GM21619 (cell line): ENCODE measurements at regions not wholly inside any gene's neighbourhood (a gene's known extent, or its start where the extent isn't known, plus 50 kb on each side); places are given as distances from the start of the nearest gene placed in this dataset.
A peak's percentile ranks its signal among the peaks of the same experiment; 100 is the strongest.
"Not testable (repeated sequence)": the region's sequence is repeated elsewhere in the genome, so short reads cannot be mapped to it uniquely, and the experiment has no call there.

Experiments used
- ATAC-seq: cut with Tn5 transposase; IDR thresholded peaks from one replicate; pipeline ENCODE4 v1.9.1; 2021; ENCODE audit not compliant: unreplicated experiment

GRCh38 chr1:10938741-10939417 is 73.6 kb upstream of the TARDBP start:
- no peak for ATAC-seq

- peak; percentile 75 for ATAC-seq
Measured at GRCh38 chr1:10939654-10940450, 72.6 kb upstream of the TARDBP start.

GRCh38 chr1:10940451-10940804 is 72.0 kb upstream of the TARDBP start:
- no peak for ATAC-seq

- ATAC-seq = no peak
Measured at GRCh38 chr1:10940838-10941237, 71.6 kb upstream of the TARDBP start.

- ATAC-seq = no peak
Measured at GRCh38 chr1:10941891-10942541, 70.4 kb upstream of the TARDBP start.

- no peak for ATAC-seq
Measured at GRCh38 chr1:10942542-10942912, 69.9 kb upstream of the TARDBP start.

GRCh38 chr1:10943041-10943440 is 69.4 kb upstream of the TARDBP start:
- no peak for ATAC-seq

- no peak for ATAC-seq
Measured at GRCh38 chr1:10943991-10944730, 68.3 kb upstream of the TARDBP start.

GRCh38 chr1:10945991-10946509 is 66.4 kb upstream of the TARDBP start:
- no peak for ATAC-seq

GRCh38 chr1:10947181-10947580 is 65.3 kb upstream of the TARDBP start:
- no peak for ATAC-seq

GRCh38 chr1:10947691-10948462 is 64.6 kb upstream of the TARDBP start:
- ATAC-seq = no peak

GRCh38 chr1:10948463-10948775 is 64.0 kb upstream of the TARDBP start:
- no peak for ATAC-seq

GRCh38 chr1:10950316-10951172 is 61.9 kb upstream of the TARDBP start:
- no peak for ATAC-seq

GRCh38 chr1:10951298-10951697 is 61.2 kb upstream of the TARDBP start:
- not testable (repeated sequence) for ATAC-seq

- ATAC-seq = no peak
Measured at GRCh38 chr1:10951961-10952360, 60.5 kb upstream of the TARDBP start.

GRCh38 chr1:10953505-10954193 is 58.8 kb upstream of the TARDBP start:
- ATAC-seq = no peak

GRCh38 chr1:10957133-10957532 is 55.3 kb upstream of the TARDBP start:
- ATAC-seq = no peak

GRCh38 chr1:10958614-10959013 is 53.8 kb upstream of the TARDBP start:
- ATAC-seq = no peak
